Activated CD8-positive, alpha-beta memory T cell treated with anti-CD3 and anti-CD28 coated beads for 36 hours (primary cell): ENCODE measurements at regions not wholly inside any gene's neighbourhood (a gene's known extent, or its start where the extent isn't known, plus 50 kb on each side); places are given as distances from the start of the nearest gene placed in this dataset.
"Not testable (repeated sequence)": the region's sequence is repeated elsewhere in the genome, so short reads cannot be mapped to it uniquely, and the experiment has no call there.

ENCODE experiments used
- CTCF ChIA-PET: fragments of 350-600 bp; sonication (Branson Sonifier 250); formaldehyde crosslinking; loops from one replicate; lab custom pipeline; 2021; ENCODE audit warnings: antibody characterized with exemption; lab: Charles Lee
- POLR2A ChIA-PET: fragments of 350-600 bp; sonication (Branson Sonifier 250); formaldehyde crosslinking; loops from one replicate; lab custom pipeline; 2021; ENCODE audit warnings: antibody characterized with exemption; lab: Charles Lee

DNA sequence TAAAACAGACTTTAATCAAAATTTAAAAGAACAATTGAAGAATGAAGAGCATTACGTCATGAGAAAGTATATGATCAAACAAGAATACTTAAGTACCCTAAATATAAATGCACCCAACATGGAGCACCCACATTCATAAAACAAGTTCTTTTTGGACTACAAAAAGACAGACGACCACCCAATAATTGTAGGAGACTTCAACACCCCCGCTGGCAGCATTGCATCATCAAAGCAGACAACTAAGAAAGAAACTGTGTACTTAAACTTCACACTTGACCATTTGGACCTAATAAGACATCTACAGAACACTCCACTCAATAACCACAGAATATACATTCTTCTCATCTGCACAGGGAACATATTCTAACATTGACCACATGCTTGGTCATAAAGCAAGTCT lies 291.7 kb upstream of the ZNF322 start:
- POLR2A ChIA-PET, CTCF ChIA-PET: not testable (repeated sequence)

DNA sequence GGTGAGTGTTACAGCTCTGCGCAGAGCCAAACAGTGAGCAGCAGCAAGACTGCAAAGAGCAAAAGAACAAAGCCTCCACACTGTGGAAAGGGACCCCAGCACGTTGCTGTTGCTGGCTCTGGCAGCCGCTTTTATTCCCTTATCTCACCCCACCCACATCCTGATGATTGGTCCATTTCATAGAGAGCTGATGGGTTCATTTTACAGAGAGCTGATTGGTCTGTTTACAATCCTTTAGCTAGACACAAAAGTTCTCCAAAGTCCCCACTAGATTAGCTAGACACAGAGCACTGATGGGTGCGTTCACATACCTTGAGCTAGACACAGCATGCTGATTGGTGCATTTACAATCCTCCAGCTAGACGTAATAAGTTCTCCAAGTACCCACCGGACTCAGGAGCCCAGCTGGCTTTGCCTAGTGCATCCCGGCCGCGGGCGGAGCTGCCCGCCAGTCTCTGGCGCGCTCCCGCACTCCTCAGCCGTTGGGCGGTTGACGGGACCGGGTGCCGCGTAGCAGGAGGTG lies 291.4 kb upstream of the PRSS16 start:
- POLR2A ChIA-PET, CTCF ChIA-PET: not testable (repeated sequence)

DNA sequence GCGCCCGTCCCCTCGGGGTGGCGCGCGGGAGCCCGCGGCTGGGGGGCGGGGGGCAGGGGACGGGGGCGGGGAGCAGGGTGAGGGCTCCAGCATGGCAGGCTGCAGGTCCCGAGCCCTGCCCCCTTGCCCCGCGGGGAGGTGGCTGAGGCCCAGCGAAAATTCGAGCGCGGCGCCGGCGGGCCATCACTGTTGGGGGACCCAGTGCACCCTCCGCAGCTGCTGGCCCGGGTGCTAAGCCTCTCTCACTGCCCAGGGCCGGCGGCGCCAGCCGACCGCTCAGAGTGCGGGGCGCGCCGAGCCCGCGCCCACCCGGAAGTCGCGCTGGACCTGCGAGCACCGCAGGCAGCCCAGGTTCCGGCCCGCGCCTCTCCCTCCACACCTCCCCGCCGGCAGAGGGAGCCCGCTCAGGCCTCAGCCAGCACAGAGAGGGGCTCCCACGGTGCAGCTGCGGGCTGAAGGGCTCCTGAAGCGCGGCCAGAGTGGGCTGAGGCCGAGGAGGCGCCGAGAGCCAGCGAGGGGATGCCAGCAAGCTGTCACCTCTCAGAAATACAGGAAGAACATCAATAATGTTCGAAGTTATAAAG lies 290.8 kb upstream of the PRSS16 start:
- CTCF ChIA-PET, POLR2A ChIA-PET: not testable (repeated sequence)

DNA sequence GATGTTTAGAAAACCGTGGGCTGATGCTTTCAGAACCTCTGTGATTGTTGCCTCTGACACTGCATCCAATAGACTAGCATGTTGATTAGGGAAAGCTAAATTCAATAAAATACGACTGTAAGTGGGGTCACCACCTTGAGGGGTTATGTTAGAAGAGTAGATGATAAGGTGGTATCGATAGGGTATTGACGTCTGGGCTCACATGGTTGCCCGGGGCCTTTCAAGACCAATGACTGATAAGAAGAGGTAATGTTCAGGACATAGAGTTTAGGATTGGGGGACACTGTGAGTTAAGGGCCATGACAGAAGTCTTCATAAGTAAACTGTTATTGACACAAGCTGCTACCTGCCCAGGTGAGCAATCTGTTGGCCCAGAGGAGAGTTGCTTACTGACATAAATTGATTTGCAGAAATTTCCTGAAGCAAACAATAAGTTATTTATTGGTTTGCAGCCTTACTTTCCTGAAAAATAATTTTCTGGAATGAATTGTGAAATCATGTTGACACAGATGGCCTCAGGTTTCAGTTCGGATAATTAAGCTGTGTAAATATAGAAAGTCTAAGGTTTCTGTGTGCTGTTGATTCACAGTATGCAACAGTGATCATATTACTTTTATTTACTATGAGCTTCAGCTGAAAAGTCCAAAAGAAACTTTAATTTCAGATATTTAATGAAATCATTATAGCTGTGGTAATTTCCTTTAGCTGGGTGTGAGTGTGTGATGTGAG lies 289.9 kb upstream of the PRSS16 start:
- POLR2A ChIA-PET, CTCF ChIA-PET: not testable (repeated sequence)

DNA sequence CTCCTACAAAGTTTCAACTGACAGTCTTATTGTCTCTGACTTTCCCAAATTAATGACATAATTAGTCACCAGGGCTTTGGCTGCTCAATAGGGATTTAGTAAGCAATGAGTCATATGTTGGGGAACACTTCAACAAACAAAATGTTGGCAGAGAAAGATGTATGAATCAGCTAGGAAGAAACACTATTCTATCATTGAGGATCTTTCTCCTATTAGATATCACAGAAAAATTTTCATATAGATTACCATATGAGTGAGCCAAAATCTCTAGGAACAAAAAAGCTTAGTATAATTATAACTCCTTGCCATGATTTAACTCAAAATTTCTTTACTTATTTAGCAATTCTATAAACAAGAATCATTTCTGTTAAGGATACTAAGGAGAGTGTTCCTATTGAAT lies 286.3 kb upstream of the PRSS16 start:
- POLR2A ChIA-PET, CTCF ChIA-PET: not testable (repeated sequence)

DNA sequence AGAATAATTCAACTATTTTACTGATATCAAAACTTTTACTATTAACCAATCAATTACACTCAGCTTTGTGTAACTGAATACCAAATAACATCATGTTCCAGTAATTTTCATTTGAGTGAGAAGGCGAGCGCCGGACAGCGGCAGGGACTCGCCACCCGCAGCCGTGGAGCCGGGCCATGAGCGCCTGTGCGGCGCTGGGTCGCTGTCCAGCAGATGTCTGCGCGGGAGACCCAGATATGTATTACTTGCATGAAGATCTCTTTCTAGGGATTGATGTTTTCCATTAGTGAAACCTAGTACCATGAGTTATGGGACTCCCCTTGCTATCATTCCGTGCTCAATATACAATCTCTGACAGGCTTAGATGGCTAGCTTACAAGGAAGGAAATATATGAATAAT lies 245.1 kb upstream of the PRSS16 start:
- ChIA-PET POLR2A (no interaction called here), CTCF (no interaction called here)

DNA sequence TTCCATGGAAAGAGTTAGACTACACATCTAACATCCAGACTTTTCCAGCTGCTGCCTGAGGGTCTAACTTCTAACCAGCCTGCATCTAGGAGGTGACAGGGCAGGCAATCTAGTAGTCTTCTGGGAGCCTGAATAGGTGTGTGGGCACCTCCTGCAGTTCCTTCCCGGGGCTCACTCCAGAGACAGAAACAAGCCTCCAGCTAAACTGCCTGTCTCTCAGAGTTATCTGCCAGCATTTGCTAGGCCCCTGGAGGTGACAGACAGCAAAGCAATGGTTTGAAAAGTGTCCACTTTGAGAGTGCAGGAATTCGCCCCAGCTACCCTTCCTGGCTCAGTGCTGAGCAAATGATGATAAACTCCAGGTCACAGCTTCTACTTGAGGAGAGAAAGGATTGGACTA lies 240.5 kb upstream of the PRSS16 start:
- ChIA-PET POLR2A (no interaction called here), CTCF (no interaction called here)

DNA sequence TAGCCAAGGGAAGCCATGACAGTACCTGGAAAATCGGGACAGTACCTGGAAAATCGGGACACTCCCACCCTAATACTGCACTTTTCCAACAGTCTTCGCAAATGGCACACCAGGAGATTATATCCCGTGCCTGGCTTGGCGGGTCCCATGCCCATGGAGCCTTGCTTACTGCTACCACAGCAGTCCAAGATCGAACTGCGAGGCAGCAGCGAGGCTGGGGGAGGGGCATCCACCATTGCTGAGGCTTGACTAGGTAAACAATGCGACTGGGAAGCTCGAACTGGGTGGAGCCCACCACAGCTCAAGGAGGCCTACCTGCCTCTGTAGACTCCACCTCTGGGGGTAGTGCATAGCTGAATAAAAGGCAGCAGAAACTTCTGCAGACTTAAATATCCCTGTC lies 238.9 kb upstream of the PRSS16 start:
- CTCF ChIA-PET, POLR2A ChIA-PET: not testable (repeated sequence)

DNA sequence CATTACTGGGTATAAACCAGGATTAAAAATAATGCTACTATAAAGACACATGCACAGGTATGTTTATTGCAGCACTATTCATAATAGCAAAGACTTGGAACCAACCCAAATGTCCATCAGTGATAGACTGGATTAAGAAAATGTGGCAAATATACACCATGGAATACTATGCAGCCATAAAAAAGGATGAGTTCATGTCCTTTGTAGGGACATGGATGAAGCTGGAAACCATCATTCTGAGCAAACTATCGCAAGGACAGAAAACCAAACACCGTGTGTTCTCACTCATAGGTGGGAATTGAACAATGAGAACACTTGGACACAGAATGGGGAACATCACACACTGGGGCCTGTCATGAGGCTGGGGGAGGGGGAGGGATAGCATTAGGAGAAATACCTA lies 233.4 kb upstream of the PRSS16 start:
- POLR2A ChIA-PET, CTCF ChIA-PET: not testable (repeated sequence)

DNA sequence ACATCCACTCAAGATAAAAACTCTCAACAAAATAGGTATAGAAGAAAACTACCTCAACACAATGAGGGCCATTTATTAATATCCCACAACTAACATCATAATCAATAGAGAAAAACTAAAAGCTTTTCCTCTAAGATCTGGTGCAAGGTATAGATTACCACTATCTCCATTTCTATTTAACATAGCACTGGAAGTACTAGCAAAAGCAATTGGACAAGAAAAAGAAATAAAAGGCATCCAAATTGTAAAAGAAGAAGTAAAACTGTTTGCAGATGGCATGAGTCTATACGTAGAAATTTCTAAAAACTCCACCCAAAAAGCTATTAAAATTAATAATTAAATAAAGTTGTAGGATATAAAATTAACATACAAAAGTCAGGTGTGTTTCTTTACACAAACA lies 230.8 kb upstream of the PRSS16 start:
- POLR2A ChIA-PET, result no interaction called here
- CTCF ChIA-PET, result no interaction called here

DNA sequence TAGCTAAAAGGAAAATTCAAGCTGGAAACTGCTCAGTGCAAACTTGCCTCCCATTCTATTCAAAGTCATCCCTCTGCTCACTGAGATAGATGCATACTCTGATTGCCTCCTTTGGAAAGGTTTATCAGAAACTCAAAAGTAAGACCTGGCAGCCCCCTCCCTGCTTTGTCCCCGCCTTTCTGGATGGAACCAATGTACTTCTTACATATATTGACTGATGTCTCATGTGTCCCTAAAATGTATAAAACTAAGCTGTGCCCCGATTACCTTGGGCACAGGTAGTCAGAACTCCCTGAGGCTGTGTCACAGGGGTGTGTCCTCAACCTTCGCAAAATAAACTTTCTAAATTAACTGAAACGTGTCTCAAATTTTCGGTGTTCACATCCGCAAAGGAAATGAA lies 229.1 kb upstream of the PRSS16 start:
- ChIA-PET CTCF (interaction anchor here (0.6 kb wide), 1 partner anchor 428 kb away, joined by 3 read pairs; no protein-coding TSS in a partner anchor), POLR2A (interaction anchor here (0.5 kb wide), 1 partner anchor 156 kb away, joined by 4 read pairs; no protein-coding TSS in a partner anchor)

DNA sequence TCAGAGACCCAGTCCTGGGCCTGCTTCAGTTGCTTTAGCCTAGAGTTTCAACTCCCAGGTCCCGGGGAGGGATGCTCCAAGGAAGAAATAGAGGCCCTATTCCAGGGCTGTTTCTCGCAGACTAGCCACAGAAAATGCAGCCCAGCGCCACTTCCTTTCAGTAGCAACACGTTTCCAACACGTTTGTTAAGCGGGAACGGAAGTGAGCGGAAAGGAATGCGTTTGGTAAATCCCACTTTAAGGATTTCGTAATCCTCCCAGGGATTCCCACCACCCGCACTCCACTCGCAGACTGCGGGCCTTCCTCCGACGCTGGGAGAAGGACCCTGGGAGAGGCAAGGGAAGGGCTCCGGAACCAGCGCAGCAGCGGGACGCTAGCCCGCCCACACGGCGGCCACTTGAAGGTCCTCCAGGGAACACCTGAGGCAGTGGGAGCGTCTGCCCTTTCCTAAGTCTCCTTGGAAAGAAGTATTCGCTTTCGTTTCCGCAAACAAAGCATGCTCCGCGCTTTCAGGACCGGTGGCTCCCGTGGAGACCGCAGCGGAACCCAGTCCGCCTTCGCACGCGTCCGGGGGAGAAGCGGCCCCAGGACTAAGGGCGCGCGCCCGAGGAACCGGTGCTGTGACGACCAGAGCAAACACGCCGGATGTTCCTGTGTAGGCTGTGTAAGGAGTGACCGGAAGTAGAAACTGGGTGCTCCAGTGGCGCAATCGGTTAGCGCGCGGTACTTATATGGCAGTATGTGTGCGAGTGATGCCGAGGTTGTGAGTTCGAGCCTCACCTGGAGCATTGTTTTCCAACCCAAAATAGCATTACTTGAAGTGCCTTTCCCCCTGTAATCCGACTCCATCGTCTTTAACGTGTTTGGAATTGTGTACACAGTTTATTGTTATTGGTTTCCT lies 227.6 kb upstream of the PRSS16 start:
- POLR2A ChIA-PET, result no interaction called here
- CTCF ChIA-PET, result no interaction called here

DNA sequence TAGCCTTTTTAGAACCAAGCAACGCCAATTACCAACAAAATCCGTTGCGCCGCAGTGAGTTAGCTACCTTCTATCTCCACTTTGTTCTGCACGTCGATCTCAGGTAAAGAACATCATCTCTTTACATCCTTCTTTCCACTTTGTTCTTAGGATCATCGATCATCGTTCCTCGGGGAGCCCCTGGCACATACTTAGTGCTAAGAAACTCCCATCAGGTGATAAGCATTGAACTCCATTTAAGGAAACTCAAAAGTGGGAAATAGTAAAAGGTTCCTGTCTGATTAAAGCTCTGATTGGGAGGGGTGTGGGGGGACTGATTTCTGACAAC lies 227.0 kb upstream of the PRSS16 start:
- CTCF ChIA-PET, result no interaction called here
- POLR2A ChIA-PET, result no interaction called here

DNA sequence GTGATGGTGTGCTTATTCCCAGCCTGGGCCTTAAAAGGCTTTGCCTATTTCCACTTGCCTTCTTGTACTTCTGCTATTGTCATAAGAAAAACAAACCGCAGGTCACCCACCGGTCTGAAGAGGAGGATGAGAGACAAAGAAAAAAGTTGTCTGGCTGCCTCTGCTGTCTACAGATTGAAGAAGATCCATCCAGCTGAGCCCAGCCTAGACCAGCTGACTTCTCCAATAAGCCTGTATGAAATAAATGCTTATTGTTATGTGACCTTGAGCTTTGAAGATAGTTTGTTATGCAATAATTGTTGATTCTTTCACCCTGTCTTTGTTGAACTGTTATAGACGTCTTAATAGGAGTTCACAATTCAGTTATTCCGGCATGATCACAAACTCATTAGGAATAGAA lies 223.8 kb upstream of the PRSS16 start:
- ChIA-PET POLR2A (no interaction called here), CTCF (no interaction called here)

DNA sequence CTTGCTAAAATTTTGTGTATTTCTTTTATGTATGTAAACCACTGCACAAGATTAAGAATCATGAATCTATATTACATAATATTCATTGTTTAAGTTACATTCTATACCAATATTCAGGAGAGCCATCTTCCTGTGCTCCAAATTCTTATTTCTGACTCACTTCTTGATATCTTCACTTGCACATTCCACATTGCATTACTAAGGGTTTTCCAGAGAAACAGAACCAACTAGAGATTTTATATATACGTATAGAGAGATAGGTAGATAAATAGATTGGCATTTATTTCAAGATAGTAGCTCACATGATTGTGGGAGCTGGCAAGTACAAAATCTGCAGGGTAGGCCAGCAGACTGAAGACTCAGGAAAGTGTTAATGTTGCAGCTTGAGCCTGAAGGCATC lies 222.2 kb upstream of the PRSS16 start:
- POLR2A ChIA-PET, result no interaction called here
- CTCF ChIA-PET, result no interaction called here

DNA sequence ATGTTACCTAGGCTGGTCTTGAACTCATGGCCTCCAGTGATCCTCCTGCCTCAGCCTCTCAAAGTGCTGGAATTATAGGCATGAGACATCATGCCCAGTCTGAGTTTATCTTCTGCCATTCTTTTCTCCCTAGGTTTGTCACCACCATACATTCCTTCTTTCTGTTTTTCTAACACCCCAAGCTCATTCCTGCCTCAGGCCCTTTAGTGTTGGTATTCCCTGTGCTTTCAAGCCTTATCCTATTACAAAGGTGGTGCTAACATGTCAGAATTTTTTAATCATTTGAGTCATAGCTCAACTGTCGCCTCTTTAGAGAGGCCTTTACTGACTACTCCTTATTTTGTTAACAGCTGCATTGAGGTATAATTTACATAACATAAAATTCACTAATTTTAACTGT lies 221.1 kb upstream of the PRSS16 start:
- ChIA-PET CTCF (no interaction called here), POLR2A (no interaction called here)

DNA sequence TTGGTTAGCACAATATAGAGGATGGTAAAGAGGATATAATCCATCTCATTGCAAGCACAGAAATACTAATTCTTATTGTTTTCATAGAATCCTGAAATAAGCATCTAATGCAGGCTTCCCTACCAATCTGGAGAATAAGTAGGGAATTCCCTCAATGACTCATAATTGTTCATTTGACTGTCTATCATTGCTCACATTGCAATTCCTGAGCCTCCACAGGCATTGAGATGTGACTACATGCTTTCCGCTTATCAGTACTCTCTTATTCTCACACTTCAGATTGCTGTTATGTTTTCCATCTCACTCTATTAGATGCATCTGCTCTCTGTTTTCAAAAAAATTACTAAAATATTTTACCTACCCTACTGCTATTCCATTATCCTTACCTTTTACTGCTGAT lies 216.2 kb upstream of the PRSS16 start:
- POLR2A ChIA-PET, result no interaction called here

DNA sequence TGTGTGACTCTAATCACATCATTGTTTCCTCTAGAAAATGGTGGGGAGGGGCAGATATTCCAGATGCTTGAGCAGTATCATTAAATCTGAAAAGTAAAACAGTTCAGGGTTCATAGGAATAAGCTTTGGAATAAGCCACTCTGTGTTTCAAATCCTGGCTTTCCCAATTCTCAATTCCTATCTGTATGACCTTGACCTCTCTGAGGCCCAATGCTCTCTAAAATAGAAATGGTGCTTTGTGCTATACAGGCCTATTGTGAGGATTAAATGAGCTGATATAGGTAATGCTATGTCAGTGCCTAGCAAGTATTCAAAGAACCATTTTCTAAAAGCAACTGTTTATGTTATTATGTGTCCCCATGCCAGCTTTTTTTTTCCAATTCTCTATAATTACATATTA lies 209.0 kb upstream of the PRSS16 start:
- ChIA-PET CTCF (no interaction called here), POLR2A (no interaction called here)

More for the DNA sequence above, 216.2 kb upstream of the PRSS16 start:
- CTCF ChIA-PET, result no interaction called here

DNA sequence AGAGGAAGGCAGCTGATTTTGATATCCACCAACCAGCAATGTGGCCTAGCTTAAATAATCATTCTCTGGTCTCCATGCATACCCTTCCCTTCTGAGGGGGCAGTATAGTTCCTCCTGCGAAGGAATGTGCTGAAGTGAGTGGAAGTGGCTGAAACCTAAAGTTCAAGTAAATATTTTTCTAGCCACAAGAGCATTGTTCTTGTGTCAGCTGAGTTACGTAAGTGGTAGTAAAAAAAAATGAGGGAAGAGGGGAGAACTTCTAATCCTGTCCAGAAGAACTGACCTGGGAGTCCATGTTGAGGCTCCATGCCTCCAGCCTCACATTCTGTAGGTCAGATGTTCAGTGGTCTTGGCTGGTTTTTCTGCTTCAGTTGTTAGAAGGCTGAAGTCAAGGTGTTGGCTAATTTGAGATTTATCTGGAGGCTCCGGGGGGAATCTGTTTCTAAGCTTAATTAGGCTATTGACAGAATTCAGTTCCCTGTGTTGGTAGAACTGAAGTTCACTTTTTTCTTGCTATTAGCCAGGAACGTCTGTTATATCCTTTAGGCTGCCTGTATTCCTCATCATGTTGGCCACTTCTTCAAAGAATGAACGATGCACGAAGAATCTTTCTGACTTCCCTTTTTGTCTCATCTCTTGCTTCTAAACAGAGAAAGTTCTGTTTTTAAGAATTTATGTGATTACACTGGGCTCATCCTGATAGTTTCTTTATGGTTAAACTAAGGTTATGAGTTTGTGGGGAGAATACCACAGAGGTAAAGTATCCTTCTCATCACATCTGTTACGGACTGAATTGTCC lies 207.1 kb upstream of the PRSS16 start:
- POLR2A ChIA-PET, result no interaction called here
- CTCF ChIA-PET, result no interaction called here

DNA sequence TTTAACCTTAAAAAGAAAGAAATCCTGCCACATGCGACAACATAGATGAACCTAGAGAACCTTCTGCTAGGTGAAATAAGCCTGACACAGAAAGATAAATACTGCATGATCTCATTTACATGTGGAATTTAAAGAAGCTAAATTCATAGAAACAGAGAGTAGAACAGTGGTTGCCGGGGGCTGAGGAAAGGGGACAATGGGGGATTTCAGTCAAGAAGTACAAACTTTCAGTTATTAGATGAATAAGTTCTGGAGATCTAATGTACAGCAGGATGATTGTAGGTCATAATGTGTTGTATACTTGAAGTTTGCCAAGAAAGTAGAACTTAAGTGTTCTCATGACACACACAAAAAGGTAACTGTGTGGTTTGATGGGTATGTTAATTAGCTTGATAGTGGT lies 204.3 kb upstream of the PRSS16 start:
- ChIA-PET CTCF (no interaction called here), POLR2A (no interaction called here)
